Peyer's patch (tissue), 4 donors: ENCODE measurements at regions not wholly inside any gene's neighbourhood (a gene's known extent, or its start where the extent isn't known, plus 50 kb on each side); places are given as distances from the start of the nearest gene placed in this dataset.
"Not testable (repeated sequence)": the region's sequence is repeated elsewhere in the genome, so short reads cannot be mapped to it uniquely, and the experiment has no call there.

Source experiments
- DNase-seq, 3 donors: peaks; one replicate each; pipeline ENCODE4 v3.0.0-alpha.2; 2017 to 2019
- H3K27ac ChIP-seq, 4 donors: fragments of 200-600 bp; sonication (generic); one replicate each; pipeline ENCODE4 v1.5.1; 2016 to 2019
- H3K27me3 ChIP-seq, 2 donors: fragments of 200-600 bp; sonication (generic); one replicate each; pipeline ENCODE4 v1.5.1; 2019
- H3K36me3 ChIP-seq, 3 donors: fragments of 200-600 bp; sonication (generic); one replicate each; pipeline ENCODE4 v1.5.1; 2016 to 2019
- H3K4me1 ChIP-seq, 4 donors: fragments of 200-600 bp; sonication (generic); one replicate each; pipeline ENCODE4 v1.5.1; 2016 to 2019
- H3K4me3 ChIP-seq, 4 donors: fragments of 200-600 bp; sonication (generic); 1 replicate in 3 of 4; 2 replicates in 1 of 4; pipeline ENCODE4 v1.5.1; 2016 to 2019; ENCODE audit warnings: mild to moderate bottlenecking in 1 of 4
- H3K9me3 ChIP-seq, 4 donors: fragments of 200-600 bp; sonication (generic); one replicate each; pipeline ENCODE4 v1.5.1; 2016 to 2019; ENCODE audit warnings: mild to moderate bottlenecking in 1 of 4
- CTCF ChIP-seq, 6 experiments: fragments of 450-650 bp in 4 of 6; fragments of 200-600 bp in 2 of 6; sonication (generic) in 1 of 6; IDR thresholded peaks; one replicate each; pipeline ENCODE4 v1.5.1; 2017 to 2019; ENCODE audit warnings: antibody characterized with exemption in 6 of 6, mild to moderate bottlenecking in 3 of 6, moderate library complexity in 1 of 6
- POLR2A ChIP-seq, 2 donors: fragments of 450-650 bp; IDR thresholded peaks; one replicate each; pipeline ENCODE4 v1.5.1; 2017; ENCODE audit warnings: antibody characterized with exemption in 2 of 2, mild to moderate bottlenecking in 2 of 2, moderate library complexity in 2 of 2

- H3K36me3 ChIP-seq: no peaks in the 10 kb centered on the region
- H3K4me1 ChIP-seq: no peaks in the 10 kb centered on the region
- H3K9me3 ChIP-seq: no peaks in the 10 kb centered on the region
- H3K4me3 ChIP-seq: no peak overlapping the region
- no peak overlapping the region for H3K27ac ChIP-seq
- no peaks in the 10 kb centered on the region for H3K27me3 ChIP-seq
- TF ChIP-seq CTCF (IDR thresholded peaks at IDR 0.05) (no peak), POLR2A (IDR thresholded peaks at IDR 0.05) (no peak)
- DNase-seq: no peak
Measured at GRCh38 chr13:21242236-21242635, 65.8 kb downstream of the MRPL57 start.

DNA sequence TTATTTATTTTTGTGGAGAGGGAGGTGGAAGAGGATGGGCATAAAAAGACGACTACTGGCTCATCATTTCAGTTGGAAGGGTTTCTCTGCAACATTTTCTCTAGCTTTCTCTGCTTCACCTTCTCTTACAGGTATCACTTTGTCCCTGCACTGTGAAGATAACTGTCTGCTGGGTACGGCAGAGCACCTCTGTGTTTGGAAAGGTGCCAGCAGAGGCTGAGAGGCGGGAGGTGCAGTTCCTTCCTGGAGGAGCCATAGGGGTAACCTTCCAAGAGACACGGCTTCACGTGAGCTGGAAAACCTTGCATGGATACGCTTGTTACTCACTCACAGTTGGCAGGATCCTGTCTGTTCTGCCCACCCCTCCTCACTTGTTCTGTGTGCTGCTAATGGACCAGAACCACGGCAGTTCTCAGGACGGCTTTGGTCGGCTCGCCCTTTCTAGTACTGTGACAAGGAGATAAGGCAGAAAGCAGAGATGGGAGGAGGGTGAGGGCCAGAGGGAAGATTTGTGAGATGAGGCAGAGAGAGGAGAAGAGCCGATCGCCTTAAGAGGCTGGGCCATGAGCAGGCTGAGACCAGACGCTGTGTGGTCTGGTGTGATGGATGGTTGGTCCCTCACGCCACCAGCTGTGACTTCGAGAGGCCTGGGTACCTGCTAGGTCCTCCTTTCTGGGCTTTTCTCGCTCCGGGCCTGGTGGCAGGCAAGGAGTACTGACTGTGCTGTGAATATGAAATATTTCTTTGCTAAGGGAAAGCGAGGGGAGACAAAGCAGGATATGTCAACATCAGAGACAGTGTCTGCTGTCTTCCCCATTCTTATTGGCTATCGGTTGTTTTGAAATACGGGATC is 66.8 kb downstream of the MRPL57 start:
- Histone ChIP-seq H3K27ac (peak overlapping the region in 1 of 4 donors; percentile 67), H3K27me3 (no peaks in the 10 kb centered on the region), H3K36me3 (no peaks in the 10 kb centered on the region), H3K9me3 (no peaks in the 10 kb centered on the region), H3K4me3 (no peak overlapping the region), H3K4me1 (no peaks in the 10 kb centered on the region)
- no peak for DNase-seq
- TF ChIP-seq POLR2A (IDR thresholded peaks at IDR 0.05) (no peak), CTCF (IDR thresholded peaks at IDR 0.05) (no peak)

DNA sequence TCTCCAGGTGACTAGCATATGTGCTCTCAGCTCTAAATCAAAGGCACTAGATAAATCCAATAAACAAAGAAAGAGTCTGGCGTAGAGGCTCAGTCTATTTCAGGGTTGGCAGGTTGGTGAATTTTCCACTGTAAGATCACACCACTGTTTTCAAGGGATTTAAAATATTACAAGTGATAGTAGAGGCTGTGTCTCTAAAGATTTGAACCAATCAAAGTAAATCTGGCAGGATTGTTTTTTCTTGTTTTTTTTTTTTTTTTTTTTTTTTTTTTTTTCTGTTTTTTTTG is 67.4 kb downstream of the MRPL57 start:
- not testable (repeated sequence) for DNase-seq, H3K4me3 ChIP-seq, H3K4me1 ChIP-seq, H3K27me3 ChIP-seq, H3K36me3 ChIP-seq, H3K27ac ChIP-seq, H3K9me3 ChIP-seq

DNA sequence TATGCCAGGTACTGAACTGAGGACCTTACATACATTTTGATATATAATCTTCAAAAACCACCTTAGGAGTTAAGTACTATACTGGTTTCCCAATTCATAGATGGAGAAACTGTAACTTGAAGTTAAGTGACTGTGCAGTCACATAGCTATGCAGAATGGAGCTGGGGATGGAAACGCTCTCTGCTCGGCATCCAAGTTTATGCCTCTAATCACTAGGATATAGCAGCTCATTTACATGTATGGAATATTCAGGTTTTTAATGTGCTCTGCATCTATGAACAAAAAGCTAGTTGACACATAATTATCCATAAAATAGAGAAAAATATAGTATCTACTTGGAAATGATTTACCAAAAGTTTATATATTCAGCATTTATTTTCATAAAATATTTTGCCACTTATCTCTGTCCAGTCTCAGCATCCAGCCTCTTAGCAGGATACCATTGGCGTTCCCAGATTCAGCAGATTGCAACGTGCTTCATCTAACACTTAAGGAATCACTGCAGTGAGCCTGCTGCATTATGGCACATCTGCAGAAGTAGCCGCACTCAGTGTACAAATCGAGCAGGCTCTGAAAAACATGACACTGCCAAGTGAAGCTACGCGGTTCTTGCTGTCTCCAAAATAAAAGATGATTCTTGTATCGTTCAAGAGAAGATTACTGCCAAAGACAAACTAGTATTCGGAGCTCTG is 70.4 kb downstream of the MRPL57 start:
- H3K9me3 ChIP-seq: no peaks in the 10 kb centered on the region
- H3K36me3 ChIP-seq: no peaks in the 10 kb centered on the region
- no peak overlapping the region for H3K4me3 ChIP-seq
- no peak for DNase-seq
- TF ChIP-seq POLR2A (IDR thresholded peaks at IDR 0.05) (no peak), CTCF (IDR thresholded peaks at IDR 0.05) (no peak)
- no peak overlapping the region for H3K27ac ChIP-seq
- H3K4me1 ChIP-seq: no peaks in the 10 kb centered on the region
- H3K27me3 ChIP-seq: no peaks in the 10 kb centered on the region

DNA sequence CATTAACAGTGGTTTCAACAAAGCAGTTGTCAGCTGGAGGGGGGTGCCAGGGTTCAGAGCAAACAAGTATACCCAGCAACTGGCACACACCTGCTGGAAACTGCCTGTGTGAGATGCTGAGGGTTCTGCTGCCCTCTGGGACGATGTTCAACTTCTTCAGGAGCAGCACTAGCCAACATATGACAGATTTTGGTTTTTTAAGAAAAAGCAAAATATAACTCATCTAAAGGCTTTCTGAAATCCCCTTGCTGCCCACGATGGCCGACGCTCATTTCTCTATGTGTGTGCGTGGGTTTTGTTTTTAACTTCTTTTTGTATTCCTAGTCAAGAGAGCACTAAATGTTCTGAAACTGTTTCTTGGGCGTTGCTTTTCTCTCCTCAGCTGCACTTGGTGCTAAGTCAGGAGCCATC is 79.9 kb downstream of the MRPL57 start:
- Histone ChIP-seq H3K4me1 (no peaks in the 10 kb centered on the region), H3K27ac (no peak overlapping the region), H3K4me3 (no peak overlapping the region), H3K27me3 (no peaks in the 10 kb centered on the region), H3K9me3 (no peaks in the 10 kb centered on the region), H3K36me3 (no peaks in the 10 kb centered on the region)
- no peak for DNase-seq
- TF ChIP-seq CTCF (IDR thresholded peaks at IDR 0.05) (no peak), POLR2A (IDR thresholded peaks at IDR 0.05) (no peak)

- no peak overlapping the region for H3K4me3 ChIP-seq
- no peak for DNase-seq
- H3K36me3 ChIP-seq: no peaks in the 10 kb centered on the region
- no peaks in the 10 kb centered on the region for H3K4me1 ChIP-seq
- H3K27me3 ChIP-seq: no peaks in the 10 kb centered on the region
- no peaks in the 10 kb centered on the region for H3K9me3 ChIP-seq
- TF ChIP-seq CTCF (IDR thresholded peaks at IDR 0.05) (no peak), POLR2A (IDR thresholded peaks at IDR 0.05) (no peak)
- no peak overlapping the region for H3K27ac ChIP-seq
Measured at GRCh38 chr13:21256891-21257290, 80.4 kb downstream of the MRPL57 start.
